ENCODE measurements at regions not wholly inside any gene's neighbourhood (a gene's known extent, or its start where the extent isn't known, plus 50 kb on each side); places are given as distances from the start of the nearest gene placed in this dataset.

GRCh38 chr13:97528518-97528917, 94.5 kb downstream of the RAP2A start:
- Histone ChIP-seq H3K27me3 (replicated peaks; ENCODE audit: insufficient read depth) (no peaks in the 10 kb centered on the region), H3K9me3 (no peaks in the 10 kb centered on the region), H3K4me1 (ENCODE audit: control insufficient read depth in 1 of 2, low read depth in 2 of 2) (no peaks in the 10 kb centered on the region), H3K36me3 (no peaks in the 10 kb centered on the region), H3K4me3 (no peak overlapping the region), H3K27ac (no peak overlapping the region)
- DNase-seq (ENCODE audit: low spot score) (no peak), ATAC-seq (ENCODE audit: insufficient number of reproducible peaks, low FRiP score, low read depth) (no peak)
- no peak for TF ChIP-seq CTCF (IDR thresholded peaks at IDR 0.05)

GRCh38 chr13:97534540-97534939, 100.6 kb downstream of the RAP2A start:
- Histone ChIP-seq H3K4me1 (ENCODE audit: control insufficient read depth in 1 of 2, low read depth in 2 of 2) (no peaks in the 10 kb centered on the region), H3K27me3 (replicated peaks; ENCODE audit: insufficient read depth) (no peaks in the 10 kb centered on the region), H3K36me3 (no peaks in the 10 kb centered on the region), H3K4me3 (no peak overlapping the region), H3K9me3 (no peaks in the 10 kb centered on the region), H3K27ac (no peak overlapping the region)
- DNase-seq (ENCODE audit: low spot score) = no peak
- TF ChIP-seq CTCF (IDR thresholded peaks at IDR 0.05) = no peak
- ATAC-seq (ENCODE audit: insufficient number of reproducible peaks, low FRiP score, low read depth) = no peak

- Histone ChIP-seq H3K9me3 (no peaks in the 10 kb centered on the region), H3K27me3 (replicated peaks; ENCODE audit: insufficient read depth) (no peaks in the 10 kb centered on the region), H3K4me3 (no peak overlapping the region), H3K4me1 (ENCODE audit: control insufficient read depth in 1 of 2, low read depth in 2 of 2) (no peaks in the 10 kb centered on the region), H3K27ac (no peak overlapping the region), H3K36me3 (no peaks in the 10 kb centered on the region)
- ATAC-seq (ENCODE audit: insufficient number of reproducible peaks, low FRiP score, low read depth) (no peak), DNase-seq (ENCODE audit: low spot score) (no peak)
- no peak for TF ChIP-seq CTCF (IDR thresholded peaks at IDR 0.05)
Measured at GRCh38 chr13:97535614-97536013, 101.6 kb downstream of the RAP2A start.

- no peak overlapping the region for H3K4me3 ChIP-seq
- H3K4me1 ChIP-seq (ENCODE audit: control insufficient read depth in 1 of 2, low read depth in 2 of 2) = no peaks in the 10 kb centered on the region
- ATAC-seq (ENCODE audit: insufficient number of reproducible peaks, low FRiP score, low read depth) = no peak
- no peaks in the 10 kb centered on the region for H3K36me3 ChIP-seq
- TF ChIP-seq CTCF (IDR thresholded peaks at IDR 0.05) = no peak
- no peak overlapping the region for H3K27ac ChIP-seq
- no peaks in the 10 kb centered on the region for H3K9me3 ChIP-seq
- H3K27me3 ChIP-seq (replicated peaks; ENCODE audit: insufficient read depth) = no peaks in the 10 kb centered on the region
- no peak for DNase-seq (ENCODE audit: low spot score)
Measured at GRCh38 chr13:97537110-97537509, 103.1 kb downstream of the RAP2A start.

- ATAC-seq (ENCODE audit: insufficient number of reproducible peaks, low FRiP score, low read depth) (no peak), DNase-seq (ENCODE audit: low spot score) (no peak)
- Histone ChIP-seq H3K9me3 (no peaks in the 10 kb centered on the region), H3K4me1 (ENCODE audit: control insufficient read depth in 1 of 2, low read depth in 2 of 2) (no peaks in the 10 kb centered on the region), H3K4me3 (no peak overlapping the region), H3K27me3 (replicated peaks; ENCODE audit: insufficient read depth) (no peaks in the 10 kb centered on the region), H3K36me3 (no peaks in the 10 kb centered on the region), H3K27ac (no peak overlapping the region)
- TF ChIP-seq CTCF (IDR thresholded peaks at IDR 0.05) = no peak
Measured at GRCh38 chr13:97538203-97538602, 104.2 kb downstream of the RAP2A start.

Data from thoracic aorta (tissue), 2 donors.